ENCODE measurements at regions not wholly inside any gene's neighbourhood (a gene's known extent, or its start where the extent isn't known, plus 50 kb on each side); places are given as distances from the start of the nearest gene placed in this dataset.

DNA sequence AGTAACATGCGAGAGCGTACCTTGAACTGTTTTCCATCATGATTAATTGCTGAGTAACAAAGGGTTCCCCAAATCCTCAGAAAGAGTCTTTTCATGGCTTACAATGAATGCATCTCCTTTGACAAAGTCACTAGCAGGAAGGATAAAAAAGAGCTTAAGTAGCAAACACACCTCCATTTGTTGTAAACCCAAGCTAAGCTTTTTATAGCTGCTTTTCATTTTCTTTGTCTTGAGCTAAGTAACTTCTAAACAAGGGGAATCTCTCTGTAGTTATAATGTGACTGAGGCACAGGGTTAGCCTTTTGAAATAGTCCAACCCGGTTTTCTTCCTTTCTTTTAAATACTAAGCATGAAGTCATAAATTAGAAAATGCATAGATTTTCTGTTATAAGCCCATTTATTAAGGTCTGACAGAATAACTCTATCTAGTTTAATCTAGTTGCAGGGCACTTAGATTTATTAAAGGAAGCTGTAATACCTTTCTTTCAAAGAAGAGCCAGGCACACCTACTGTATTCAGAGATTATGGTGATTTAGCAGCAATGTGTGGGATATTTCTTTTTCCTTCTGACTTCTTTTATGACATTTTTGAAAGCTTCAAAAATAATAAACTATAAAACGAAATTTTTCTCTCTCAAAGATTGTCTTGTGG is 226.9 kb upstream of the SMIM31 start:
- Histone ChIP-seq H3K4me3 (ENCODE audit: low read depth, low read length) (no peak overlapping the region), H3K36me3 (ENCODE audit: control insufficient read depth, insufficient read depth, low read length) (no peaks in the 10 kb centered on the region), H3K27me3 (ENCODE audit: control insufficient read depth, insufficient read depth, low read length) (no peaks in the 10 kb centered on the region)
- CTCF ChIA-PET = no interaction called here
- no peak for DNase-seq (ENCODE audit: low read depth)
- POLR2A ChIA-PET = no interaction called here
- TF ChIP-seq, protein P1, sequence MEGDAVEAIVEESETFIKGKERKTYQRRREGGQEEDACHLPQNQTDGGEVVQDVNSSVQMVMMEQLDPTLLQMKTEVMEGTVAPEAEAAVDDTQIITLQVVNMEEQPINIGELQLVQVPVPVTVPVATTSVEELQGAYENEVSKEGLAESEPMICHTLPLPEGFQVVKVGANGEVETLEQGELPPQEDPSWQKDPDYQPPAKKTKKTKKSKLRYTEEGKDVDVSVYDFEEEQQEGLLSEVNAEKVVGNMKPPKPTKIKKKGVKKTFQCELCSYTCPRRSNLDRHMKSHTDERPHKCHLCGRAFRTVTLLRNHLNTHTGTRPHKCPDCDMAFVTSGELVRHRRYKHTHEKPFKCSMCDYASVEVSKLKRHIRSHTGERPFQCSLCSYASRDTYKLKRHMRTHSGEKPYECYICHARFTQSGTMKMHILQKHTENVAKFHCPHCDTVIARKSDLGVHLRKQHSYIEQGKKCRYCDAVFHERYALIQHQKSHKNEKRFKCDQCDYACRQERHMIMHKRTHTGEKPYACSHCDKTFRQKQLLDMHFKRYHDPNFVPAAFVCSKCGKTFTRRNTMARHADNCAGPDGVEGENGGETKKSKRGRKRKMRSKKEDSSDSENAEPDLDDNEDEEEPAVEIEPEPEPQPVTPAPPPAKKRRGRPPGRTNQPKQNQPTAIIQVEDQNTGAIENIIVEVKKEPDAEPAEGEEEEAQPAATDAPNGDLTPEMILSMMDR (IDR thresholded peaks at IDR 0.05; ENCODE audit: insufficient read depth, low read depth, low read length) = no peak

DNA sequence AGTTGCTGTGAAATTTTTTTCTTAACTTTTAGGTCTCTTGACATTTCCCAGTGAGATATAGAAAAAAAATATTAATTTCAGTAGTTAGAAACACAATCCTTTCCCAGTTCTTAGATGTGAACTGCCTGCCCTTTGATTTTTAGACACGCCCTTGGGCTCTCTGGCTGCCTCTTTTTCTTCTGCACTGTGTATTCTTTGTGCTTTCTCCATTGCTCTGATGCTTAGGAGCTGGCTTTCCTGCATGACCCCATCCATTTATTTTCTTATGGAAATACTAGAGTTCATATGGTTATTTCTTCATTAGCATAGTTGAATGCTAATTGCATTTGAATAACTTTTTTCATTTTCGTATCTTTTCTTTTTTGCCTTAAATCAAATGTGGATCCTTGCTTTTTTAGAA is 224.9 kb upstream of the SMIM31 start:
- H3K4me3 ChIP-seq (ENCODE audit: low read depth, low read length) = no peak overlapping the region
- TF ChIP-seq, protein P1 (IDR thresholded peaks at IDR 0.05; ENCODE audit: insufficient read depth, low read depth, low read length) = no peak
- CTCF ChIA-PET = no interaction called here
- no peak for DNase-seq (ENCODE audit: low read depth)
- H3K27me3 ChIP-seq (ENCODE audit: control insufficient read depth, insufficient read depth, low read length) = no peaks in the 10 kb centered on the region
- no peaks in the 10 kb centered on the region for H3K36me3 ChIP-seq (ENCODE audit: control insufficient read depth, insufficient read depth, low read length)
- POLR2A ChIA-PET = no interaction called here

DNA sequence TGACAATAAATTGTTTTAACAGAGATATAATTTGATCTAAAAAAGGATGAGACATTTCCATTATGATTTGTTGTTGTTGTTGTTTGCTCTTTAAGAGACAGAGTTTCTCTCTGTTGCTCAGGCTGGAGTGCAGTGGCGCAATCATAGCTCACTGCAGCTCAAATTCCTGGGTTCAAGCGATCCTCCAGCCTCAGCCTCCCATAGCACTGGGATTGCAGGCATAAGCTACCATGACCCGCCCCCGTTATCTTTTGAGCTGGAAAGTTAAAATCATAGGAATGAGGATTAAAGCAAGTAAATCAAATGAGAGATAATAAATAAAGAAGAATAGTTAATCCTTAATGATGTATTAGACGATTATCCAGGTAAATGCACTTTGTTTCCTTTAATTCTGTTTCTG is 224.4 kb upstream of the SMIM31 start:
- no peak overlapping the region for H3K4me3 ChIP-seq (ENCODE audit: low read depth, low read length)
- POLR2A ChIA-PET = no interaction called here
- TF ChIP-seq, protein P1 (IDR thresholded peaks at IDR 0.05; ENCODE audit: insufficient read depth, low read depth, low read length) = no peak
- no peaks in the 10 kb centered on the region for H3K27me3 ChIP-seq (ENCODE audit: control insufficient read depth, insufficient read depth, low read length)
- H3K36me3 ChIP-seq (ENCODE audit: control insufficient read depth, insufficient read depth, low read length) = no peaks in the 10 kb centered on the region
- CTCF ChIA-PET = no interaction called here
- no peak for DNase-seq (ENCODE audit: low read depth)

DNA sequence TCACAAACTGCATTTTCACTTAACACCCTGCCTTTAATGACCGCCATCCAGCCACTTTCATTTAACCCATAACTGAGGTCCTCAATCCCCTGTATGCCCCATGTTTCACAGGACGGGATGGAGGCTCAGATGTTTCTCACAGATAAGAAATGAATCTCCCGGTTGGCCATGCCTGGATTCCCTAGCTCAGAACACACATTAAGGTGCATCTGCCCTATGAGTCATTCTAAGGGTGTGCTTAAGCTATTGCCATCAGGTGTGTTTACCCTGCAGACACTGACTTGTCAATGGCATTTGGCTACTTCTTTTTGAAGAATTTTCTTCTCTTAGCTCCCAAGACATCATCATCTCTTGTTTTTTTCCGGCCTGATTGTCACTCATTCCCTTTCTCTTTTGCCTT is 222.6 kb upstream of the SMIM31 start:
- ChIA-PET POLR2A (no interaction called here), CTCF (no interaction called here)
- Histone ChIP-seq H3K36me3 (ENCODE audit: control insufficient read depth, insufficient read depth, low read length) (no peaks in the 10 kb centered on the region), H3K4me3 (ENCODE audit: low read depth, low read length) (no peak overlapping the region), H3K27me3 (ENCODE audit: control insufficient read depth, insufficient read depth, low read length) (no peaks in the 10 kb centered on the region)
- TF ChIP-seq, protein P1 (IDR thresholded peaks at IDR 0.05; ENCODE audit: insufficient read depth, low read depth, low read length) = no peak
- DNase-seq (ENCODE audit: low read depth) = no peak

DNA sequence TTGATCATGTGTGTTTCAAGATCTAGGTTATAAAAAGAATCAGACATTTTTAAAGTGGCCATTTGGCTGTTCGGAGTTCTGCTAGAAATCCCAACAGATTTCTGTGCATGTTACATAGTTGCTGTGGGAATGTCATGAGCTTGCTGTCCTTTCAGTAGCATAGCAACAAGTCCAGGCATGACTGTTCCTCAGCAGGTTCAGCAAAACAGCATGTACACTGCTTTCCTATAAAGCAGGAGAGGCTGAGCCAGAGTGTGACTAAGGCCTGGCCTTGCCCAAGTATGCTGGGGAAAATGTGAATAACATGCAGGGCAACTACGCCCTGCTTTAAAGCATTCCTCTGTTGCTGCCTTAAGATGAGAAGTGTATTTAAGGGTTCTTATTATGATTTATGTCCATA is 217.1 kb upstream of the SMIM31 start:
- CTCF ChIA-PET = no interaction called here
- peak; percentile 4 for DNase-seq (ENCODE audit: low read depth)
- H3K36me3 ChIP-seq (ENCODE audit: control insufficient read depth, insufficient read depth, low read length) = no peaks in the 10 kb centered on the region
- no peaks in the 10 kb centered on the region for H3K27me3 ChIP-seq (ENCODE audit: control insufficient read depth, insufficient read depth, low read length)
- TF ChIP-seq, protein P1 (IDR thresholded peaks at IDR 0.05; ENCODE audit: insufficient read depth, low read depth, low read length) = no peak
- H3K4me3 ChIP-seq (ENCODE audit: low read depth, low read length) = no peak overlapping the region
- POLR2A ChIA-PET = no interaction called here

Measured in BJ (cell line).